Common myeloid progenitor, CD34-positive (primary cell): ENCODE measurements at regions not wholly inside any gene's neighbourhood (a gene's known extent, or its start where the extent isn't known, plus 50 kb on each side); places are given as distances from the start of the nearest gene placed in this dataset.

ENCODE experiments used
- CTCF ChIA-PET: fragments of 350-600 bp; sonication (Branson Sonifier 250); formaldehyde crosslinking; loops from one replicate; lab custom pipeline; 2021; ENCODE audit warnings: antibody characterized with exemption; lab: Charles Lee
- POLR2A ChIA-PET: fragments of 350-600 bp; sonication (Branson Sonifier 250); formaldehyde crosslinking; loops from one replicate; lab custom pipeline; 2021; ENCODE audit warnings: antibody characterized with exemption; lab: Charles Lee
- DNase-seq, 3 donors: peaks; one replicate each; pipeline versions ENCODE4 v3.0.0 to v3.0.0-alpha.2; 2013
- H3K27ac ChIP-seq, 2 experiments: 1 replicate in 1 of 2; 2 replicates in 1 of 2; pipeline ENCODE4 v1.7.0; 2013; ENCODE audit warnings: inconsistent platforms in 2 of 2, low read length in 2 of 2, mild to moderate bottlenecking in 2 of 2, low read depth in 1 of 2, moderate library complexity in 1 of 2; ENCODE audit not compliant: severe bottlenecking in 2 of 2, insufficient read depth in 1 of 2, poor library complexity in 1 of 2
- H3K27me3 ChIP-seq, 5 experiments: replicated peaks in 2 of 5; 1 replicate in 3 of 5; 2 replicates in 2 of 5; pipeline versions ENCODE4 v1.6.1 to v1.7.0; 2013; ENCODE audit warnings: low read length in 4 of 5, mild to moderate bottlenecking in 2 of 5, moderate library complexity in 2 of 5, inconsistent platforms in 1 of 5; ENCODE audit not compliant: insufficient read depth in 5 of 5, control insufficient read depth in 4 of 5
- H3K36me3 ChIP-seq, 4 experiments: 1 replicate in 2 of 4; 2 replicates in 2 of 4; pipeline versions ENCODE4 v1.6.1 to v1.7.0; 2013; ENCODE audit warnings: low read length in 3 of 4, control low read depth in 1 of 4, mild to moderate bottlenecking in 1 of 4; ENCODE audit not compliant: control insufficient read depth in 4 of 4, insufficient read depth in 4 of 4
- H3K4me1 ChIP-seq, 4 experiments: 1 replicate in 3 of 4; 2 replicates in 1 of 4; pipeline versions ENCODE4 v1.6.1 to v1.7.1; 2013; ENCODE audit warnings: low read length in 3 of 4, mild to moderate bottlenecking in 3 of 4, control low read depth in 1 of 4, inconsistent platforms in 1 of 4, moderate library complexity in 1 of 4; ENCODE audit not compliant: control insufficient read depth in 4 of 4, insufficient read depth in 4 of 4; ENCODE audit errors: control extremely low read depth in 1 of 4
- H3K4me3 ChIP-seq, 7 experiments: 1 replicate in 4 of 7; 2 replicates in 3 of 7; pipeline versions ENCODE4 v1.5.1 to v1.7.0; 2013; ENCODE audit warnings: mild to moderate bottlenecking in 7 of 7, low read length in 6 of 7, moderate library complexity in 6 of 7, inconsistent platforms in 2 of 7, low read depth in 2 of 7, control low read depth in 1 of 7; ENCODE audit not compliant: insufficient read depth in 4 of 7, control insufficient read depth in 1 of 7; ENCODE audit errors: extremely low read depth in 1 of 7
- H3K9me3 ChIP-seq, 5 experiments: 1 replicate in 4 of 5; 2 replicates in 1 of 5; pipeline versions ENCODE4 v1.6.1 to v1.7.1; 2013; ENCODE audit warnings: low read length in 4 of 5, mild to moderate bottlenecking in 2 of 5, inconsistent platforms in 1 of 5, low read depth in 1 of 5, moderate library complexity in 1 of 5; ENCODE audit not compliant: control insufficient read depth in 4 of 5, insufficient read depth in 2 of 5; ENCODE audit errors: control extremely low read depth in 1 of 5
- WGBS: methylation state at CpG from one replicate; pipeline ENCODE4 v1.1.5; 2013; ENCODE audit not compliant: insufficient coverage; 5-methylcytosine and 5-hydroxymethylcytosine counted together

DNA sequence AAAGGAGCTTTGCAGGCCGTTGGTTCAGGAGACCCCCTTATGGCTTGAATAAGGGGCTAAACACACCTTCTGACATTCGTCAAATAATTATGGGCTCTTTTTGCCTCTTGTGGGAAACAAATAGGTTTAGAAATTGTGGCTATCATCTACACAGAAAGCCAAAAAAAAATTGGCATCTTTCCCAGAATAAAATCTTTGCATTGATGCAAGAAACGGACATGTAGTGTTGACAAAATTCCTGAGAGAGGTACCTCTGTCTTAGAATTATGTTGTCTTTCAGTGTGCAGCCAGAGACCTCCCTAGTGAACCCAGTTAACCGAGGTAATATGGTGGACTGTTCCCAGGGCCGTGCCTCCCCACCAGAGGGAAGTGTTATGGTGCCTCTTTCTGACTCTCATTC, 283.9 kb downstream of the SDHAF3 start:
- H3K27me3 ChIP-seq, result no peaks in the 10 kb centered on the region
- H3K4me1 ChIP-seq, result no peaks in the 10 kb centered on the region
- POLR2A ChIA-PET, result no interaction called here
- H3K9me3 ChIP-seq, result no peaks in the 10 kb centered on the region
- H3K27ac ChIP-seq, result no peak overlapping the region
- no peak for DNase-seq
- H3K4me3 ChIP-seq, result no peak overlapping the region
- CTCF ChIA-PET, result no interaction called here
- 87% methylated on average over 4 of the region's 5 CpGs for WGBS
- H3K36me3 ChIP-seq, result no peaks in the 10 kb centered on the region

- no peak for DNase-seq
- no peaks in the 10 kb centered on the region for H3K9me3 ChIP-seq
- no peaks in the 10 kb centered on the region for H3K4me1 ChIP-seq
- H3K27me3 ChIP-seq, result no peaks in the 10 kb centered on the region
- no peak overlapping the region for H3K27ac ChIP-seq
- ChIA-PET CTCF (interaction anchor here (1.5 kb wide), 1 partner anchor 12 kb away, joined by 5 read pairs; no protein-coding TSS in a partner anchor), POLR2A (no interaction called here)
- no peaks in the 10 kb centered on the region for H3K36me3 ChIP-seq
- no peak overlapping the region for H3K4me3 ChIP-seq
- WGBS, result no CpG with 5 or more reads among the region's 3 CpGs
These were observed 288.3 kb downstream of the SDHAF3 start for GRCh38 chr7:97405835-97406234.

DNA sequence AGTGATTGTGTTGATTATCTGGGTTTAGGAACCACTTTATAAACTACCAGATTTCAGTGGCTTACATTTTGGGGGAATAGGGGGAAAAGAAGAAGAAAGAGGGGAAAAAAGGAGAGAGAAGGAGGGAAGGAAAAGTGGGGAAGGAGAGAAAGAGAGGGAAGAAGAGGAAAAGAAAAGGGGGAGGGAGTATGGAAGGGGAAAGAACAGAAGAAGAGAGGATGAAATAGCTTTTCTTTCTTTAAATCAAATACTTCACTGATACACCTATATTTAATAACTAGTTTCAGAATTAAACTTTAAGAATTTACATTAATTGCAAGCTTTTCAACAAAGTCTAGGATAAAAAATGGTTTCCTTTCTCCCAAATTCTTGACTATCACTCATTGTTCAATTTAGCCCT, 289.6 kb downstream of the SDHAF3 start:
- ChIA-PET CTCF (no interaction called here), POLR2A (no interaction called here)
- Histone ChIP-seq H3K36me3 (no peaks in the 10 kb centered on the region), H3K4me3 (no peak overlapping the region), H3K27ac (no peak overlapping the region), H3K9me3 (no peaks in the 10 kb centered on the region), H3K27me3 (no peaks in the 10 kb centered on the region), H3K4me1 (no peaks in the 10 kb centered on the region)
- no peak for DNase-seq

GRCh38 chr7:97409346-97409745, 291.8 kb downstream of the SDHAF3 start:
- Histone ChIP-seq H3K4me1 (no peaks in the 10 kb centered on the region), H3K27me3 (no peaks in the 10 kb centered on the region), H3K36me3 (no peaks in the 10 kb centered on the region), H3K27ac (no peak overlapping the region), H3K4me3 (no peak overlapping the region), H3K9me3 (no peaks in the 10 kb centered on the region)
- CTCF ChIA-PET, result no interaction called here
- WGBS, result 100% methylated on average over 2 of the region's 2 CpGs
- DNase-seq, result no peak
- POLR2A ChIA-PET, result no interaction called here

DNA sequence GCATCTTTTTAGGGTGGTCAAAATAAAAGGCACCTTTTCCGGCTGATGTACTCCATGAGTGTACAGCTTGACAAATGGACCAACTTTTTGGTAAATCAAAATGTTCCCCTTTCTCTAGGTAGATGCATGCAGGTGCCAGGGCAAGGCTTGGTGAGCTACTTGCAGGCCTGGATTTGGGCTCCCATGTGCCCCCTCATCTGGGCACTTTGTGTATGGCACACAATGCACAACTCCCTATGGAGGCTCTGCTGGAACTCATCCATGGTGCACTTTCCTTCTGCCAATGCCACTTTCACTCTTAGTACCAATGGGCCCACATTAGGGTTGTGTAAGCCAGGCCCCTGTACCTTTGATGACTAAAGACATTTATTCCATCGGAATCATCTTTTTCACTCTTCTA, 300.8 kb downstream of the SDHAF3 start:
- no peak overlapping the region for H3K4me3 ChIP-seq
- H3K36me3 ChIP-seq, result no peaks in the 10 kb centered on the region
- peaks cover 0 to 2% (median 0%) of the 10 kb centered on the region in 5 experiments for H3K27me3 ChIP-seq
- ChIA-PET POLR2A (no interaction called here), CTCF (interaction anchor here (2.3 kb wide), 1 partner anchor 13 kb away, joined by 5 read pairs; no protein-coding TSS in a partner anchor)
- 100% methylated on average over 1 of the region's 2 CpGs for WGBS
- H3K4me1 ChIP-seq, result no peaks in the 10 kb centered on the region
- no peak for DNase-seq
- no peak overlapping the region for H3K27ac ChIP-seq
- H3K9me3 ChIP-seq, result peaks cover 0 to 2% (median 0%) of the 10 kb centered on the region in 5 experiments

- 100% methylated on average over 1 of the region's 5 CpGs for WGBS
- Histone ChIP-seq H3K4me1 (no peaks in the 10 kb centered on the region), H3K27ac (no peak overlapping the region), H3K4me3 (no peak overlapping the region), H3K36me3 (no peaks in the 10 kb centered on the region), H3K27me3 (peaks cover 0 to under 1% (median 0%) of the 10 kb centered on the region in 5 experiments), H3K9me3 (peaks cover 0 to 2% (median 0%) of the 10 kb centered on the region in 5 experiments)
- DNase-seq, result no peak
- ChIA-PET CTCF (no interaction called here), POLR2A (no interaction called here)
These were observed 302.4 kb downstream of the SDHAF3 start for GRCh38 chr7:97419898-97420297.

DNA sequence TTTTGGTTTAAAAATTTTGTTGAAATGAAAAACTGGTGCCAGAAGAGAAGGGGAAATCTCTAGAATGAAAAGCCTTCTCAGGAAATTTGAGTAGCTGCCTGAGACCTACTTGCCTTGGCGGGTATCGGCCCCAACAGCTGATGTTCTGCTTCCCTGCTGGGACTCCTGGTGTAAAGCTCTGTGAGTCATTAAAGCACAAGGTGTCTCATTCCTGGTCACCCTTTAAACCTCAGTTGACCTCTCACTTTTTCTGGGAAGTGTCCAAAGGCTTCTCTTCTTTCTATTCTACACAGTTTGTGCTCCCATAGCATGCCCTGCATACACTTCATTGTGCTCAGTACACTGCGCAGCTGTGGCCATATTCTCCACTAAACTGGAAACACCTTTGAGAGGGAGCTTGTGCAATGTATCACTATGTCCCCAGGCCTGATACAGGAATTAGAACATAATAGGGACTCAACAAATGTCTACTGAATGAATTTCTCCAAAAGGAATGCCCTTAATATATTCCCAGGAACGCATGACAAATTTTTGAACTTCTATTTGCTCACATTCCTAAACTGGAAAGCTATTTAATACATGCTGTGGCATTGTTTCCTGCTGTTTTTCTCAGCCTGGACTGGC, 303.9 kb downstream of the SDHAF3 start:
- ChIA-PET POLR2A (no interaction called here), CTCF (no interaction called here)
- Histone ChIP-seq H3K36me3 (no peaks in the 10 kb centered on the region), H3K27ac (no peak overlapping the region), H3K27me3 (no peaks in the 10 kb centered on the region), H3K9me3 (peaks cover 0 to 2% (median 0%) of the 10 kb centered on the region in 5 experiments), H3K4me1 (no peaks in the 10 kb centered on the region), H3K4me3 (no peak overlapping the region)
- no peak for DNase-seq
- 94% methylated on average over 4 of the region's 4 CpGs for WGBS
